CD14-positive monocyte (primary cell): ENCODE measurements at regions not wholly inside any gene's neighbourhood (a gene's known extent, or its start where the extent isn't known, plus 50 kb on each side); places are given as distances from the start of the nearest gene placed in this dataset.

ENCODE experiments used
- DNase-seq, 3 donors: peaks; one replicate each; pipeline ENCODE4 v3.0.0-alpha.2; 2011 to 2022
- H2AFZ ChIP-seq: 2 replicates; pipeline ENCODE4 v1.6.0; 2012; ENCODE audit warnings: mild to moderate bottlenecking, low read depth, low read length, inconsistent platforms; ENCODE audit not compliant: insufficient read depth, poor library complexity, severe bottlenecking
- H3K27ac ChIP-seq, 2 donors: 1 replicate in 1 of 2; 2 replicates in 1 of 2; pipeline ENCODE4 v1.5.1; 2012 to 2013; ENCODE audit warnings: low read length in 2 of 2, control low read depth in 1 of 2, inconsistent platforms in 1 of 2, low read depth in 1 of 2, mild to moderate bottlenecking in 1 of 2
- H3K27me3 ChIP-seq, 2 donors: one replicate each; pipeline versions ENCODE4 v1.6.0 to v1.6.1; 2011 to 2013; ENCODE audit warnings: low read length in 2 of 2; ENCODE audit not compliant: control insufficient read depth in 2 of 2, insufficient read depth in 2 of 2
- H3K36me3 ChIP-seq, 2 donors: replicated peaks in 1 of 2; 1 replicate in 1 of 2; 2 replicates in 1 of 2; pipeline versions ENCODE4 v1.5.1 to v1.6.1; 2012 to 2013; ENCODE audit warnings: low read length in 2 of 2, control low read depth in 1 of 2, inconsistent platforms in 1 of 2, mild to moderate bottlenecking in 1 of 2; ENCODE audit not compliant: insufficient read depth in 2 of 2, control insufficient read depth in 1 of 2
- H3K4me1 ChIP-seq, 2 donors: 1 replicate in 1 of 2; 2 replicates in 1 of 2; pipeline versions ENCODE4 v1.5.1 to v1.6.1; 2012 to 2013; ENCODE audit warnings: low read length in 2 of 2, control low read depth in 1 of 2, inconsistent platforms in 1 of 2, mild to moderate bottlenecking in 1 of 2, moderate library complexity in 1 of 2; ENCODE audit not compliant: insufficient read depth in 2 of 2, control insufficient read depth in 1 of 2
- H3K4me2 ChIP-seq: replicated peaks from 2 replicates; pipeline ENCODE3; 2012; ENCODE audit warnings: low read length, moderate library complexity, mild to moderate bottlenecking; ENCODE audit not compliant: poor library complexity, severe bottlenecking; ENCODE audit errors: extremely low read depth
- H3K4me3 ChIP-seq, 3 experiments: fragments of 200-600 bp in 1 of 3; sonication (generic) in 1 of 3; replicated peaks in 1 of 3; 1 replicate in 2 of 3; 2 replicates in 1 of 3; pipeline ENCODE4 v1.5.1; 2011 to 2013; ENCODE audit warnings: low read length in 3 of 3, mild to moderate bottlenecking in 3 of 3, control low read depth in 2 of 3, low read depth in 2 of 3, inconsistent platforms in 1 of 3, moderate library complexity in 1 of 3
- H3K79me2 ChIP-seq: 2 replicates; pipeline ENCODE4 v1.6.0; 2012; ENCODE audit warnings: mild to moderate bottlenecking, control low read depth, inconsistent platforms, low read length, moderate library complexity; ENCODE audit not compliant: insufficient read depth
- H3K9ac ChIP-seq: 2 replicates; pipeline ENCODE4 v1.6.0; 2017; ENCODE audit warnings: low read length, mild to moderate bottlenecking; ENCODE audit not compliant: insufficient read depth, poor library complexity, severe bottlenecking
- H3K9me3 ChIP-seq, 2 donors: replicated peaks in 1 of 2; 1 replicate in 1 of 2; 2 replicates in 1 of 2; pipeline versions ENCODE4 v1.5.1 to v1.6.1; 2012 to 2013; ENCODE audit warnings: low read length in 2 of 2, control low read depth in 1 of 2; ENCODE audit not compliant: control insufficient read depth in 1 of 2, insufficient read depth in 1 of 2
- H4K20me1 ChIP-seq: 2 replicates; pipeline ENCODE4 v1.6.0; 2012; ENCODE audit warnings: mild to moderate bottlenecking, low read length, control low read depth, moderate library complexity; ENCODE audit not compliant: insufficient read depth
- H3K27ac Mint-ChIP-seq, 7 donors: one replicate each; pipeline ENCODE4 v1.8.0; 2020; ENCODE audit warnings: mild to moderate bottlenecking in 7 of 7, mixed read lengths in 7 of 7, moderate library complexity in 6 of 7, inconsistent platforms in 2 of 7
- H3K27me3 Mint-ChIP-seq, 3 donors: one replicate each; pipeline ENCODE4 v1.8.0; 2021 to 2022; ENCODE audit warnings: low read depth in 3 of 3, mild to moderate bottlenecking in 3 of 3, mixed read lengths in 3 of 3, moderate library complexity in 3 of 3, inconsistent platforms in 1 of 3
- H3K36me3 Mint-ChIP-seq, 2 donors: one replicate each; pipeline ENCODE4 v1.8.0; 2020; ENCODE audit warnings: mixed read lengths in 2 of 2, inconsistent platforms in 1 of 2, mild to moderate bottlenecking in 1 of 2
- H3K4me1 Mint-ChIP-seq: one replicate; pipeline ENCODE4 v1.8.0; 2020; ENCODE audit warnings: mild to moderate bottlenecking, mixed read lengths
- H3K4me3 Mint-ChIP-seq, 2 donors: one replicate each; pipeline ENCODE4 v1.8.0; 2020; ENCODE audit warnings: mild to moderate bottlenecking in 2 of 2, mixed read lengths in 2 of 2, moderate library complexity in 1 of 2
- H3K9me3 Mint-ChIP-seq, 7 donors: one replicate each; pipeline ENCODE4 v1.8.0; 2020 to 2022; ENCODE audit warnings: mixed read lengths in 7 of 7, mild to moderate bottlenecking in 6 of 7, moderate library complexity in 6 of 7, inconsistent platforms in 2 of 7
- CTCF ChIP-seq: fragments of 200-600 bp; IDR thresholded peaks from one replicate; pipeline ENCODE4 v1.8.0; 2022; ENCODE audit warnings: antibody characterized with exemption, mild to moderate bottlenecking
- WGBS: methylation state at CpG from one replicate; pipeline ENCODE4 v1.1.5; 2013; ENCODE audit warnings: missing lambda C conversion rate; ENCODE audit not compliant: insufficient coverage; 5-methylcytosine and 5-hydroxymethylcytosine counted together
- intact Hi-C, 2 donors: fragments of 100-400 bp; cut with micrococcal nuclease; formaldehyde crosslinking; loops; one replicate each; pipeline versions ENCODE4 v1.15.0 to v1.15.1; 2023

DNA sequence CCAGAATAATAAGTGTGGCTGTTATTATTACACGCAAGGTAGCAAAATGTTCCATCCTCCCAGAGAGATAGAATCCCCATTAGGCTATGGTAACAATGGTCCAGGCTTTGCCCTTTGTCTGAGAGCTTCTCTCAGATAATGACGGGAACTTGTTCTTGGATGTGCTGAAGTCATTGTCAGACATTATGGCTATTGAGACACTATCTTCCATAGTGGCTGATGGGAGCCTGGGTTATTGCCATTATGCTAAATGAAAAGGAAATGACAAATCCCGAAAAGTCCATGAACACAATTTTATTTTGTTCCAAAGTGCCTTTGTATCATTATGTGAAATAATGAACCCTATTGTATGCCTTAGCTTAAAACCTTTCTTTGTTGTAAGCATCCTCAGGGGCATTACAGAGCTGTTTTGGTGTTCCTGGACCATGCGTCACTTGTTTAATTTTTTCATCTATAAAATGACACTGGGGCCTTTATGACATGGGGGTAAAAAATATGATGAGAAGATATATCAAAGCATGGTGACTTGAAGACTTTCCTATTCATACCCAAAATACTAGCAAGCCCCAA is 218.5 kb downstream of the KCNS3 start:
- Histone ChIP-seq H3K4me3 (no peak overlapping the region), H3K27me3 (no peaks in the 10 kb centered on the region), H4K20me1 (no peaks in the 10 kb centered on the region), H3K4me2 (no peak overlapping the region), H3K4me1 (no peaks in the 10 kb centered on the region), H2AFZ (no peak overlapping the region), H3K36me3 (no peaks in the 10 kb centered on the region), H3K9me3 (no peaks in the 10 kb centered on the region), H3K79me2 (no peaks in the 10 kb centered on the region), H3K27ac (no peak overlapping the region), H3K9ac (no peak overlapping the region)
- Mint-ChIP-seq H3K36me3 (no peaks in the 10 kb centered on the region), H3K4me1 (no peaks in the 10 kb centered on the region), H3K27ac (no peak overlapping the region), H3K27me3 (no peaks in the 10 kb centered on the region), H3K9me3 (peaks cover 0 to 4% (median 0%) of the 10 kb centered on the region in 7 donors), H3K4me3 (no peak overlapping the region)
- 60% methylated on average over 1 of the region's 4 CpGs for WGBS
- intact Hi-C loops, result no loop called here
- no peak for DNase-seq
- TF ChIP-seq CTCF, result no peak

- no peak for TF ChIP-seq CTCF
- no CpG with 5 or more reads among the region's 2 CpGs for WGBS
Measured at GRCh38 chr2:18094277-18094676, 215.8 kb downstream of the KCNS3 start.

More at GRCh38 chr2:18094277-18094676, 215.8 kb downstream of the KCNS3 start:
- no peak overlapping the region for H3K27ac ChIP-seq
- no peaks in the 10 kb centered on the region for H3K79me2 ChIP-seq
- no peaks in the 10 kb centered on the region for H3K27me3 ChIP-seq
- no peak for DNase-seq
- no peak overlapping the region for H3K4me3 ChIP-seq
- no peaks in the 10 kb centered on the region for H4K20me1 ChIP-seq
- no peaks in the 10 kb centered on the region for H3K36me3 Mint-ChIP-seq
- intact Hi-C loops, result no loop called here
- H3K4me2 ChIP-seq, result no peak overlapping the region
- H2AFZ ChIP-seq, result no peak overlapping the region
- peaks cover 0 to 3% (median 0%) of the 10 kb centered on the region in 7 donors for H3K9me3 Mint-ChIP-seq
- no peaks in the 10 kb centered on the region for H3K9me3 ChIP-seq
- no peak overlapping the region for H3K9ac ChIP-seq
- no peak overlapping the region for H3K4me3 Mint-ChIP-seq
- no peak overlapping the region for H3K27ac Mint-ChIP-seq
- no peaks in the 10 kb centered on the region for H3K36me3 ChIP-seq
- H3K27me3 Mint-ChIP-seq, result peaks cover 0 to 2% (median 0%) of the 10 kb centered on the region in 3 donors
- H3K4me1 Mint-ChIP-seq, result no peaks in the 10 kb centered on the region
- no peaks in the 10 kb centered on the region for H3K4me1 ChIP-seq
